NOMO-1 treated with dmso at 0.1 percent for 144 hours (cell line): ENCODE measurements at regions not wholly inside any gene's neighbourhood (a gene's known extent, or its start where the extent isn't known, plus 50 kb on each side); places are given as distances from the start of the nearest gene placed in this dataset.
"Not testable (repeated sequence)": the region's sequence is repeated elsewhere in the genome, so short reads cannot be mapped to it uniquely, and the experiment has no call there.

Experiments
- DNase-seq: peaks from one replicate; lab custom pipeline; 2025; ENCODE audit not compliant: unreplicated experiment; lab: John Stamatoyannopoulos, UW

DNA sequence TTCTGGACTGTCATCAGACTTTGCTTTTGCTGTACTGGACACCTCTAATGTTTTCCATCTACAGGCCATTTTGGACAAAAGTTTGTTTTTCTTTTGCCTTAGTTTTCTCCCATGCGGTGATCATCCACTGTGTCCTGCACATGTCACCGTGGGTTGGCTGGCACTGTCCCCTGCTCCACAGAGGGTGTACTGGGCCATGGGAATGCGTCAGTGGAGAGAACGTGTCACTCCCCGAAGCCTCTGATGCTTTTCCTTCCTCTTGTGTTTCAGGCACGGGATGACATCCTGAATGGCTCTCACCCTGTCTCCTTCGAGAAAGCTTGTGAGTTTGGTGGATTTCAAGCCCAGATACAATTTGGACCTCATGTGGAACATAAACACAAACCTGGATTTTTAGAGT is 385.0 kb upstream of the TPM1 start:
- not testable (repeated sequence) for DNase-seq

DNA sequence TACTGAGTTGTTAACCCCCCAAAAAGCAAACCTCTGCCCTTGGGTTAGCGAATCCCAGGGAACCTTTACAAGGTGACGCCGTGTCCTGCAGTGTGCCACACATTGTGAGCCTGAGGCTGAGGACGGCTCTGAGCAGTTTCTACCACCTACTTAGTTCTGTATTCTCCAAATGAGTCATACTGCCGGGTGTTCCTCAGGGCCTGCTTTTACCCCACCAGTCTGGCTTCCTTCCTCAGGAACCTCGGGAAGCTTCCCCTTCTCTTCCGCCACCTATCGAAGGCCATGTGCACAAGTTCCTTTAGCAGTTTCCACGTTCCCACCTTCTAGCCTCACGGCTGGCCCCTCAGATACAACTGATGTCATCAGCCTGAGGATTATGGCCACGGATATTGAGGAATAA is 384.0 kb upstream of the TPM1 start:
- peak; percentile 13 for DNase-seq

DNA sequence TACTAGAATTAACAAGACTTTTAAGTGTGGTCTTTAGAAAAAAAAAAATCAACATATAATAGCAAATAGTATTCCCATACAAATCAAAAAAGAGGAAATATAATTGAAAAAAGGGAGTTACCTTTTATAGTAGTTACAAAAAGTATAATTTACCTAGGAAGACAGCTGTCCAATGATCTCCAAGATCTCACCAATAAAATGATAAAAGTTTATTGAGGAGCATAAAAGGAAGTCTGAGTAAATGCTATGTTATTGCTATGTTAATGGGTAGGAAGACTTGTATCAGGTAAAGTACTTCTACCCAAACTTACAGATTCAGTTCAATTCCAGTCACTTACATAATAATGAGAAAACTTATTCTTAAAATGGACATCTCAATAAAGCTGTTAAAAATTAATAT is 379.0 kb upstream of the TPM1 start:
- DNase-seq: no peak

DNA sequence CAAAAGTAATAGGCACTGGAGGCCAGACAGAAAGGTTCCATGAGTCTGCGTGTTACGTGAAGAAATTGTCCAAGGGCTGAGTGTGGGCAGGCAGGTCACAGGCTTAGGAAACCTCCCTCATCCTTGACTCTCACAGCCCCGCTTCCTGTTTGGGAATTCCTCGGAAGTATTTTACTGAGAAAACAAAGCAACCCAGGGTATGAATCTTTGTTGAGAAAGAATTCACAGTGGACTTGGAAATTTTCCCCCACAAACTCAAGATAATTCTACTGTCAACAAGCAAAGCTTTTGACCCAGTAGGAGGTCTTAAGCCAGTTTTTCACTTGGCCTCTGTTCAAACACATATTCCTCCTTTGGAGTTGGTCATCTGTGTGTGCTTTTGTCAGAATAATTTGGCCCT is 377.1 kb upstream of the TPM1 start:
- no peak for DNase-seq

DNA sequence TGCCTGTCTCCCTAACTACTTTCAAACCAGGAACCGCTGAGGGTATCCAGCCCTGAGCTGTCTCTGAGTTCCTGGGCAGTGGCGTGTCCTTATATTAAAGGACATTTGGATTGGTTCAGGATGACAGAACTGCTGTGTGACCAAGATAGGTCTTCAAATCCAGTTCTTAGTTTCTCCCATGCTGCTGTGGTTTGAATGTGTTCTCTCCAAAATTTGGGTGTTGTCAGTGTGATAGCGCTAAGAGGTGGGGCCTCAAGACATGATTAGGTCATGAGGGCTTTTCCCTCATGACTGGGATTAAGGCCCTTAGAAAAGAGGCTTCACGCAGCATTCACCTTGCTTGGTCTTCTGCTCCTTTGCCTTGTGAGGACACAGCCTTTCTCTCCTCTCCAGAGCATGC is 376.5 kb upstream of the TPM1 start:
- no peak for DNase-seq

DNA sequence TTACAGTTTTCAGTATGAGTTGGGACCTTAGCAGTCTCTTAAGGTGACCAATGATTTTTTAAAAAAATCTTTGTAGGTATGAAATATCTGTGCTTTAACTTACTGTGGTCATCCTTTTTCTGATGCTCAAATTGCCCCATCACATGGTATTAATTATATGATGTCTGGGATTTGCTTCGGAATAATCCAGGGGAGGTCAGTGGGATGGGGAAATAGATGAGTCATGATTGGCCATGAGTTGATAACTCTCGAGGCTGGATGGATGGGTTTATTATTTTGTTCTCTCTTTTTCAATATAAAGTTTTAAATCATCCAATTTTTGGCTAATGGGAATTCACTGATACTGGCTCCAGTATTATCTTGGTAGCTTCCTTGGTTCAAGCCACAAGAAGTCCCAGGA is 370.3 kb upstream of the TPM1 start:
- no peak for DNase-seq

DNA sequence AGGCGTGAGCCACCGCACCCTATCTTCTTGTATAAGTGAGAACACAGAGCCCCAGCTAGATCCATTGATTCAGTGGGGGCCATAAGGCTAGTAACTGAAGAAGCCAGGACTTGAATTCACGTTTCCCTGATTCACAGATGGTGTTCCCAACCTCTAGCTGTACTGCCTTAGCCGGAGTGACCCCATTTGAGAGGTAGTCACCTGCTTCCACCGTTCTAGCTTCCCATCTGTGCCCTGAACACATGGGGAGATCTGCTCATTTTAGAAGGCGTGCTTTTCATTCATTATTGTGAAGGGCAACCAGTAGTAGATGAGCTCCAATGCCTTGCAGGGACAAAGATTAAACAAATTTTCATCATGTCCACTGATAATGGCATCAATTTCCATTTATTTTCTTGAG is 365.7 kb upstream of the TPM1 start:
- no peak for DNase-seq

DNA sequence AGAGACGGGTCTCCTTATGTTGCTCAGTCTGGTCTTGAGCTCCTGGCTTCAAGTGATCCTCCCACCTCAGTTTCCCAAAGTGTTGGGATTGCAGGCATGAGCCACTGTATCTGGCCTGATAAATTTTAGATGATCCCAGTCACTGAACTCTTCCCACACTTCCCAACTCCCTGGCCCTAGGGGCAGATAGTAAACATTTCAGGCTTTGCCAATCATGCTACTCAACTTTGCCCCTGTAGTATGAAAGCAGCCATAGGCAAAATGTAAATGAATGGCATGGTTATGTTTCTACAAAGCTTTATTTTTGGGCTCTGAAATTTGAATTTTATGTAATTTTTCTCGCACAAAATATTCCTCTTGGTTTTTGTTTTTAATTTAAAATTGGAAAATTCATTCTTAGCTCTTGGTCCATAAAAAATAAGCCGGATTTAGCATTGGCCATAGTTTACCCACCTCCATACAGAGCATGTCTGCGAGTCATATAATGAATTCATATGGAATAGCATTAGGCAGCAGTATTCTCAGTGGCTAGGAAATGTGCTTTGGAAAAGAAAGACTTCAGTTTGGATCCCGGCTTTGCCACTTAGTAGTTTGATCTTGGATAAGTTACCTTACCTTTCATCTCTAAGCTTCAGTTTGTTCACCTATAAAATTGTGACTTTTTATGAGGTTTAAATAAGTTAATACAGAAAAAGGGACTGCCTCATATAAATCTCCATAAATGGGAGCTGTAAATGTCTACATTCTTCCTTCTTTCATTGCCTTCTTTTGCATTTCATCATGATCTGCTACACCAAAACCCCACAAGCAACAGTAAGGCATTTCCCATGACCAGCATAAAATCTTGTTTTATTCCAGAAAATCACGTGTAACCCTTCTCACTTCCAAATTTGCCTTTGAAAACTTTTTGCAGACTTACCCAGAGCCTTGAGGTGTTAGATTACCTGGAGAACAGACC is 360.3 kb upstream of the TPM1 start:
- DNase-seq: no peak

GRCh38 chr15:62683192-62683591 is 359.4 kb upstream of the TPM1 start:
- not testable (repeated sequence) for DNase-seq

GRCh38 chr15:62684123-62684808 is 358.3 kb upstream of the TPM1 start:
- no peak for DNase-seq

- no peak for DNase-seq
These were observed 351.5 kb upstream of the TPM1 start for GRCh38 chr15:62691008-62691407.

DNA sequence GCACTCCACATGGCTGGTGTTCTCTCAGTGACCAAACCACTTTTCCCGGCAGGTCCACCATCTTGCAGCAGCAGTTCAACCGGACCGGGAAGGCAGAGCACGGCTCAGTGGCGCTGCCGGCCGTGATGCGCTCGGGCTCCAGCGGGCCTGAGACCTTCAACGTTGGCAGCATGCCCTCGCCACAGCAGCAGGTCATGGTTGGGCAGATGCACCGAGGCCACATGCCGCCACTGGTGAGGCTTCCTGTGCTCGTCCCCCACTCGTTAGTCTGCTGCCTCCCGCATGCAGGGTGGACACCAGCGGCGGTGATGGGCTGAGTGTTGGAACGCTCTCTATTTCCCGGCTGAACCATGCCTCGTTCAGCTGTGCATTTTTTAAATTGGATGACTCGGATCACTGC is 344.9 kb upstream of the TPM1 start:
- no peak for DNase-seq

DNA sequence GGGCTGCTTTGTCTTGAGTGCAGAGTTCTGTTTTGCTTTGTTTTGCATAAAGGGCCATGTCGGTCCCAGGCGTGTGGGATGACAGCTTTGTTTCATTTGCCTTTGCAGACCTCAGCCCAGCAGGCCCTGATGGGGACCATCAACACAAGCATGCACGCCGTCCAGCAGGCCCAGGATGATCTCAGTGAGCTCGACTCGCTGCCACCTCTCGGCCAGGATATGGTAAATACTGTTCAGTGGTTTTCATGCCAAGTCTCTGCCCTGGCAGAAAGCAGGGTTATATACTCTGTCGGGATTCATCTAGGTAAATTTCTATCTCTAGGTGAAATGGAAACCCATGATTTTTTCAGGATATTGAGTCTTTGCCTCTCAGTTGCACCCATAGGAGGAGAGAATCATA is 343.9 kb upstream of the TPM1 start:
- DNase-seq: no peak

DNA sequence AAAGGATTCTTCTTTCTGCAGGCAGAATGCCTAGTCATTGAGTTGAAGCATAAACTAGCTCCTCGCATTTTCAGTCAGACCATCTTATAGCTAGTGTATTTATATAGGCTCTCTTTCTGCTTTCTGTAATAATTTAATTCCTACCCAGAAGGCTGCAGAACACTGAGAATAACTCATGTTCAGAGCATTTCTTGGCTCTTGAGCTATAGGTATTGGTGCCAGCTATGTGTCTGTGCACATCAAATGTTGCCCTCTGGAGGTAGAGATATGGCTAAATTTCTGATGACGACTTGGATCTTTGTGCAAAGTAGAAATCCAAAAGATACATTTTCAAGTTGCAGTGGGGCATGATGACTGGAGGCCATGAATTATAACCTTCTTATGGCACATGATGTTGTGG is 336.2 kb upstream of the TPM1 start:
- no peak for DNase-seq

DNA sequence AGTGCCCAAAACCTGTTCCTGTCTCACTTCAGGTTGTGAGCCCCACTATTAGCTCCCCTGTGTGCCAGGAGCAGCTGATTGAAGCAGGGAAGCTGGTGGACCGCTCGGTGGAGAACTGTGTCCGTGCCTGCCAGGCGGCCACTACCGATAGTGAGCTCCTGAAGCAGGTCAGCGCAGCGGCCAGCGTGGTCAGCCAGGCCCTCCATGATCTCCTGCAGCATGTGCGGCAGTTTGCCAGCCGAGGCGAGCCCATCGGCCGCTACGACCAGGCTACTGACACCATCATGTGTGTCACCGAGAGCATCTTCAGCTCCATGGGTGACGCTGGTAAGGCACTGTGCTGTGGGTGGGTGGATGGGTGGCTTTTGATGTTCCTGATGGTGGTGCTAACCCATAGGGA is 334.1 kb upstream of the TPM1 start:
- no peak for DNase-seq

GRCh38 chr15:62709261-62709660 is 333.3 kb upstream of the TPM1 start:
- no peak for DNase-seq

DNA sequence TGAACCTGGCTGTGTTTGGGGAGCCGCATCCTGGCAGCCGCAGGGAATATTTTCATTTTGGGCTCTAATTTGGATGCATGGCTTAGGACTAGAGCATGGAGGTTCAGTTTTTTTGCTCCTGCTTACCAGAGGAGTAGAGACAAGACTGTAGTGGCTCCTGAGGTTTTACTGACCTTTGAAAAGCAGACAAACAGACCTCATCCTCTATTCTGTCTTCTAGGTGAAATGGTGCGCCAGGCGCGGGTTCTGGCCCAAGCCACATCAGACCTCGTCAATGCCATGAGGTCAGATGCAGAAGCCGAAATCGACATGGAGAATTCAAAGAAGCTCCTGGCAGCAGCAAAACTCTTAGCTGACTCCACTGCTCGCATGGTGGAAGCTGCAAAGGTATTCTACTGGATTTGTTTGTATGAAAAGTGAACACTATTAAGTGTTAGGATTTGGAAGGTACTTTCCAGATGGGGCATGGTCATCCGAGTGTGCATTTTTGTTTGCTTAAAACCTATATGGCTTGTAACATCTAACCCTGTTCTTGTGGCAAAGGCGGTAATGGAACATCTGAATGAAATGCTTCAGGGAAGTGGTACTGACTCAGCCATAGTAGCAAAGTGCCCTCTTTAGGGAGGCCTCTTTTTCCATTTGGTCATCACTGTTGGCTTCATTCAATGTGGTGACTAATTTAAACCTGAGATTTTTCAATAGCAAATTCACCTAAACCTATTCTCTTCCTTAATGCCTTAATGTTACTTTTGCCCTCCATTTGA is 330.7 kb upstream of the TPM1 start:
- DNase-seq: no peak

- DNase-seq: no peak
These were observed 330.1 kb upstream of the TPM1 start for GRCh38 chr15:62712455-62712839.

- no peak for DNase-seq
These were observed 326.6 kb upstream of the TPM1 start for GRCh38 chr15:62715946-62716345.

- DNase-seq: no peak
These were observed 325.1 kb upstream of the TPM1 start for GRCh38 chr15:62717496-62717895.

- DNase-seq: no peak
These were observed 323.2 kb upstream of the TPM1 start for GRCh38 chr15:62719316-62719715.

DNA sequence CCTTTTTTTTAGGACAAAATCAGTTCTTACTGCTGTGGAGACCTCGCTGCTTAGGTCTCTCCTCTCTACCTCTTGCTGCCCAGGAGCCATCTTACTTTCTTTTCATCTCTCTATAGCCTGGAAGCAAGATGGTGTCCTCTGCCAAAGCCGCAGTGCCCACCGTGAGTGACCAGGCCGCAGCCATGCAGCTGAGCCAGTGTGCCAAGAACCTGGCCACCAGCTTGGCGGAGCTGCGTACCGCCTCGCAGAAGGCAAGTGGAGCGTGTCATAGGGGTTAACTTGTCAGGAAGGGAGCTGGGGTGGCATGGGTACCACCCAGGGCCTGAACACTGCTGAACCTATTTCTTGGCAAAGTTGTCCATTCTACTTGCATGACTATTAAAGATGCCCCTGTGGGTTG is 320.3 kb upstream of the TPM1 start:
- DNase-seq: no peak
